GM20431 (cell line): ENCODE measurements at regions not wholly inside any gene's neighbourhood (a gene's known extent, or its start where the extent isn't known, plus 50 kb on each side); places are given as distances from the start of the nearest gene placed in this dataset.

ENCODE experiments used
- in situ Hi-C: fragments of 300-500 bp; cut with MseI, MboI; formaldehyde crosslinking; loops from one replicate; pipeline ENCODE4 v1.15.0; 2020; ENCODE audit warnings: low sequenced_read_pairs; ENCODE audit not compliant: unreplicated experiment

DNA sequence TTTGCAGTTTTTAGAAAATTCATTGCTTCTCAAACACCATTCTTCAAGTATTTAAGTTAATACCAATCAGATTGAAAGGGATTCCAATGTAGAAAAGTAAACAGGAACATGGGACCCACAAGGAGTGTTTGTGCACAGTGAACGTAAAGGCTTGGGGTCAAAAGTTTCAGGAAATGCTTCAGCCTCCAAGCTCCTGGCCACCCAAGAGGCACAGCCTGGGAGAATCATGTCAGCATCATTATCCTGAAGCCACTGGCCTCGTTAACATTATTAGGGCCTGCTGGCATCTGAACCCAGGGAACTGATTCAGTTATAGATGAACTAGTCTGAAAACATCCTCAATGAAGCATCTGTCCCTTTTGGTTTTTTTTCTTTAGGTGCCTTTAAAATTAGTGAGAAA, 122.9 kb downstream of the NXNL2 start:
- in situ Hi-C loops, result no loop called here

DNA sequence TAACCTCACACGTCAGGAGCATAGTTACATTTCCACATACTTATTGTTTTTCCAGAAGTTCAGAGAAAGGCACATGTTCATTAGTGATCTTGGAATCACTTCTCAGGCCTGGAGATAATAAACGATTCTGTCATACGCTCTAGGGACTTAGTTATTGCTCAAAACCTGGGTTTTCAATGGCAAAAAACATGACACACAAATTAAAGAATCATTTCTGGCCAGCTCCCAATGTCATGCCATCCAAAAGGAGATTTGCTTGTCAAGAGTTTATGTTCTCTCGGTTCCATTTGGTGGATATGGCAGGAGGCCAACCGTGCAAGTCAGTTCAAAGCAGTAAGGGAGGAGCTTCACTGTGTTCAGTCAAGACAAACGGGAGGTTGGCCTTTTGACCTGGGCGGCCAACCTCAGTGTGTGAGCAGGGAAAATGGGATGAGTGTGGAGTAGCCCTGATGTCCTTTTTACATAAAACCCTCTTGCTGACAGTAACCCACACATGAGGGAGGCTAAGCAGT, 123.4 kb downstream of the NXNL2 start:
- in situ Hi-C loops, result no loop called here

DNA sequence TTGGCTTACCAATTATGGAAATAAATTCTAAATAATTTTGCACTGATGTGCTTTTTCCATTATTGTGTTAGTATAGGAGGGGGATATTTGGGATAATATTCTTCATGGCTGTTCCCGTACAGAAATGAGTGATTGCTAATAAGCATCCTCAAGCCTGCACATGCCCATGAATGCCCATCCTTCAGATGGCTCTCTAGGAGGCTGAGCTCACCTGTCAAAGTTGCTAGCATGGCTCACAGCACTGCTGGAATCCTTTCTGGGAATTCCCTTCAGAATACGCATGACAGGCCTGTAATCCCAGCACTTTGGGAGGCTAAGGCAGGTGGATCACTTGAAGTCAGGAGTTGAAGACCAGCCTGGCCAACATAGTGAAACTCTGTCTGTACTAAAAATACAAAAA, 124.1 kb downstream of the NXNL2 start:
- in situ Hi-C loops, result no loop called here

DNA sequence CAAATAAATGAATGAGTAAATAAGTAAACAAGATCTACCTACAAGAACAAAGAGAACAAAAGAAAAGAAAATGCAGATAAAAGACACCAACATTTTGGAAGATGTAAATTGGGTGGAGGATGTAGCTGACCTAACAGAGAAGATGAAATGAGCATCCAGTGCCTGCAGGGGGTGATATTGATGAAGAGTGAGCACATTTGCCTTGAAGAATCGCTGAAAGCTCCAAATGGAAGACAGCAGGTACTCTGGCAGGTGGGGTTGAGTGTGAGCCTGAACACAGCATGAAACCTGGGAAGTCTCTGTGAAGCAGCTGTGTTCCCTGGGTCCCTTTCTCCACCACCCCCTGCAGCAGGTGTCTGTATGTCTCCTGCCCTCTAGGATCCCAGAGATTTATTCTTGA, 125.6 kb downstream of the NXNL2 start:
- in situ Hi-C loops, result no loop called here

DNA sequence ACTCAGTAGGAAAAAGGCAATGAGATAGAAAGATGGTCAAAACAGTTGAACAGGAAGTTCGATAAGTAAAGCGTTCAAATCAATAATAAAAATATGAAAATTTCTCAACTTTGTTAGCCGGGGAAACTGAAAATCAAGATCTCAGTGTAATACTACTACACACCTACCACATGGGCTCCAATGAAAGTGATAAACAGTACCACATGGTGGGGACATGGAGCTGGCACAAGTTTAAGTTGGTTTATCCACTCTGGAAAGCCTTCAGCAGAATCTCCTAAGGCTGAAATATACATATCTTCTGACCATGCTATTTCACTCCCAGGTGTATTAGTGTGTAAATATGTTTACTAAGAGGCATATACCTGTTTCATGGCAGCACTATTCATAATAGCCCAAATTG, 126.8 kb downstream of the NXNL2 start:
- in situ Hi-C loops, result no loop called here

DNA sequence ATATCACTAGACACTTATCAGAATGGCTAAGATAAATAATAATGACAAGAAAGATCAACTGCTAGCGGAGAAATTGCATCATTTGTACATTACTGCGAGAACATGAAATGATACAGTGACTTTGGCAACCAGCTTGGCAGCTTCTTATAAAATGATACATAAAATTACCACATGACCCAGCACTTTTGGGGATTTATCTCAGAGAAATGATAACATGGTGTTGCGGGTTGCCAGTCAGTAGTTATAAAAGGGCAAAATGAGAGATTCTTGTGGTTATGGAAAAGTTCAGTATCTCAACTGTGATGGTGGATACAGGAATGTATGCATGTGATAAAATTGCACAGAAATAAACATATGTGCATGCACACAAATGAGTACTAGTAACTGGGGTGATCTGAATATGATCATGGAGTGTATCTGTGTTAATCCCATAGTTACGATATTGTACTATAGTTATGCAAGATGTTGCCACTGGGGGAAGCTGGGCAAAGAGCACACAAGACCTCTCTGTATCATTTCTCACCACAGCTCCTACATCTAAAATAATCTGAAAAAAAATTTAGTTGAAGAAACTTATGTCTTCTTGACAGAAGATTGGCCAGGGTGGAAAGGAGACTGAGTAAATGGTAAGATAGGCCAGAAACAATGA, 128.9 kb downstream of the NXNL2 start:
- in situ Hi-C loops, result no loop called here

GRCh38 chr9:88664773-88665172, 129.8 kb downstream of the NXNL2 start:
- in situ Hi-C loops, result no loop called here

DNA sequence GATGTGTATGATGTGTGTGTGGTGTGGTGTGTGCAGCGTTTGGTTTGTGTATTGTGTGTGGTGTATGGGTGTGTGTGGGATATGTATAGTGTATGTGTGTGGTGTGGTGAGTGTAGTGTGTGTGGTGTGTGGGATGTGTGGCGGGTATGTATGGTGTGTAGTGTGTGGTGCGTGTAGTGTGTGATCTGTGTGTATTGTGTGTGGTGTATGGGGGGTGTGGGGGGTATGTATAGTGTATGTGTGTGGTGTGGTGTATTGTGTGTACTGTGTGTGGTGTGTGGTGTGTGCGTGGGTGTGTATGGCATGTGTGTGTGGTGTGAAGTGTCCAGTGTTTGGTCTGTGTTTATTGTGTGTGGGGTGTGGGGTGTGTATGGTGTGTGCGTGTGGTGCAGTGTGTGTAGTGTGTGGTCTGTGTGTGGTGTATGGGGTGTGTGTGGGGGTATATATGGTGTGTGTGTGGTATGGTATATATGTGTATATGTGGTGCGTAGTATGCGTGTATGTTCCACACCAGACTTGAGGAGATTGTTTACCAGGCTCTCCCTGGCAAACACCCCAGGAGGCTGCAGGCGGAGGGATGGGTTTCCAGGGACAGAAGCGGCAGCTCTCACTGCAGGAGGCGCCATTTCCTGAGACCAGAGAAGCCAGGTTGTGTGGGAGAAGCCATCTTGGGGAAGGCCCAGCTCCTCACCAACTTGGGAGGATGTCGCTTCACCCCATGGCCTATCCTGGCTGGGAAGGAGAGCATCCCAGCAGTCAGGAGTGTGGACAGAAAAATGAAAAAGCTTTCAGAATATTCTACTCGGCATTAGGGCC, 138.1 kb downstream of the NXNL2 start:
- in situ Hi-C loops, result no loop called here

- in situ Hi-C loops, result no loop called here
Measured at GRCh38 chr9:88673886-88674285, 138.9 kb downstream of the NXNL2 start.

- in situ Hi-C loops, result no loop called here
Measured at GRCh38 chr9:88676644-88677043, 141.7 kb downstream of the NXNL2 start.

DNA sequence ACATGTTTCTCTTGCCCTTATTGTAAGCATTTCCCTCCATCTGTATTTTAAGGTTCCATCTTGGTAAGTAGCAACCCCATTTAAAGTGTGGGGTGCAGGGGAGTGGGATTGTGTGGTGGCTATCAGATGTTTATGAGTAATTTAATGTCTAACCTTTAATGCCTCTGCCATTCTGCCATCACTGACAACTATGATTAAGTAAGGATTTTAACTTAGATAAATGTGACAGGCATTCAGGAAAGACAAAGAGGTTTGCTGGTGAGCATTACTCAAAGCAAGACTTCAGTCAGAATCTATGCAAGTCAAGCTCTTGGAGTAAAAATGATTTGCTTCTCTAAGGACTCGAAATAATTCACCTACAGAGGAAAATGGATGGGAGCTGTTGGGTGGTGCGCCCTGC, 143.0 kb downstream of the NXNL2 start:
- in situ Hi-C loops, result no loop called here

- in situ Hi-C loops, result no loop called here
Measured at GRCh38 chr9:88678431-88678830, 143.5 kb downstream of the NXNL2 start.

DNA sequence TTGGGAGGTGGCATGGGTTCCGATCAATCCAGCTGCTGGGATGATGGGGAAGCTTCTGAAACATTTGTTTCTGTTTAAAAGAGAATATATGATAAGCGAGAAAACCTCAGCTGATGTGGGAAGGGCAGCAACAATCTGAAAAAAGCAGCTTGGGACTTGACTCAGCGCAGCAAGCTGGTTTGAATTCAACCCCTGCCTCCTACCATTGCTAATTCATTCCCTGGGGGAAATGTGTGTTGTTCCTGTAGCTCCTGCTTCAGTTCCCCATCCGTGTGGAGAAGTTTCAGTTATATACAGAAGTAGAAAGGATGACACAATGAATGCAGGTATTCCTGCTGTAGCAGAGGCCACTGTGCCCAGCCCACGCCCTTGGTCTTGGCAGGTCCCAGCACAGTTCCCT, 145.1 kb downstream of the NXNL2 start:
- in situ Hi-C loops, result no loop called here

- in situ Hi-C loops, result no loop called here
Measured at GRCh38 chr9:88680505-88681160, 145.7 kb downstream of the NXNL2 start.

DNA sequence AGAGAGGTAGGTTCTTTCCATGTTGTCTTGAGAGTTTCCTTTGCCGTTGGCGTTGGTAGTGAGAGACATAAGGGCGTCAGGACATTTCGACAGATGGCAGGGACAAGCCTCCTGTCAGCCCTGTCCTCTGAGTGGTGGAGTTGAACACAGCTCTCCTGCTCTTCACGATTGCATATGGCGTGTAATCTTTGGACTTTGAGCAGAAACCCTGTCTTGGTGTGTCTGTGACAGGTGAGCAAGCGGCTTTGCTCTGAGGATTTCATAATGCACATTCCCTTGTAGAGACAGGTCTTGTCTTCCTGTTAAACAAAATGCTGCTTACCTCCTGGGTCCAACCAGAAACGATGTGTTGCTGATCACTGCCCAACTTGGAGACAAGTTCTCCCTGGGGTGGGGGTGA, 146.5 kb downstream of the NXNL2 start:
- in situ Hi-C loops, result no loop called here

DNA sequence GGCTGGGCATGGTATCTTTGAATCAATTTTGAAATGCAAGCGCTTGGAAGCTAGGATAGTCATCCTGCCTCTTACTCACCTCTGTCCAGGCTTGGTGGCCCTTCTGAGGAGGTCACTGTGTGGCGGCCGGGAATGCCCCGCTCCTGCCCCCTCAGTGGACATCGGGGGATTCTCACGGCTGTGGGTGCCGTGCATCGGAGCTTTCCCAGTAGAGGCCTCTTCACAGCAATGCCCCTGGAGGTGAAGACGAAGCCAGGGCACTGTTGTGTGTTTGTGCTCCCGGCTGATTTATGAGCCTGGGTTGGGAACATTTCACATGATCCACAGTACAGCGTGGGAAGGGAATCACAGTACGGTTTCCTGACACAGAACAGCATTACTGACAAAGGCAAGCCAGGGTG, 147.5 kb downstream of the NXNL2 start:
- in situ Hi-C loops, result no loop called here

DNA sequence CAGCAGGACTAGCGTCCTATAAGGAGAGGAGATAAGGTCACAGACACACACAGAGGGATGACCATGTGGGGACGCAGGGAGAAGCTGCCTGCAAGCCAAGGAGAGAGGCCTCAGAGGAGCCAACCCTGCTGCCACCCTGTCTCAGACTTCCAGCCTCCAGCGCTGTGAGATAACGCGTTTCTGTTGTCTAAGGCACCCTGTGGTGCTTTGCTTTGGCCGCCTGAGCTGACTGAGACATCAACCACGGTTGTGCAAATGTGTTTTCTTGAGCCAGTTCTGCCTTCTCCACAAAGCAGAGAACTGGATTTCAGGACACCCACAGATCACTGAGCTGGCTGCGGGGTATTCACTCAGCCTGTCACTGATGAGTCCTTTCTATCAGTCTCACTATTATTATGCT, 149.1 kb downstream of the NXNL2 start:
- in situ Hi-C loops, result no loop called here

GRCh38 chr9:88684845-88685244, 149.9 kb downstream of the NXNL2 start:
- in situ Hi-C loops, result no loop called here

- in situ Hi-C loops, result no loop called here
Measured at GRCh38 chr9:88685966-88686365, 151.0 kb downstream of the NXNL2 start.

DNA sequence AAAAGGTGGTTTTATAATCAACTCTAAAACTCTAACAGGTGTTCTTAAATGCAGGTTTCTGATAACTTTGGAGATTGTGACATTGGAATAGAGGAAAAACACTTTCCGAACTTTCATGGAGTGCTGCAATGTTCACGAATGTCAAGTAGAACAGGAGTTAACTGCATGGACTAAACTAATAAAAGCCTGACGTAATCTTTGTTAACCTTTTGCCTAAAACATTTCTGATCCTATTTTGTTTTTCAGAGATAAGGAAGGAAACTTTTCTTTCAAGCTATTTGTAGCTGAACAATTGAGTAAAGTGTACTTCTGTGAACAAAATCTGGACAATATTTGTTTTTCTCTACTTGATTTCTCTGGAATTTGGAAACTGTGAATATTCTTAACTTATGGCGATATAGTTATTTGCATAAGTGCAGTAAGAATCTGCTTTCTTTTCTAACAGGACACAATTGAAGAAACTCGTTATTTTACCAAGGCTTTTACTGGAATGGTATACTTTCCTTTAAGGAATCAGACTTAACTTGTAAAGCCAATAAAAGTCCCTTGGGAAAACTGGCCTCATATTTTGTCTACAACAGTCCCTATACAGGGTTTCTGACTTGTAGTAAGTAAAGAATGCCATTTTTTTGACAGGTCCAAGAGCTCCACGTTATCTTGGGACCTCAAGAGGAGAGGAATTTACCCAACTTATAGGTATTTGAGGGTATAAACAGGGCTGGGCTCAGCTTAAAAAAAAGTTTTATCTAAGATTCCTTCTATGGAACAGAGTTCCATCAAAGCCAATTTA, 154.7 kb downstream of the NXNL2 start:
- in situ Hi-C loops, result no loop called here
